AG09319 (cell line): ENCODE measurements at regions not wholly inside any gene's neighbourhood (a gene's known extent, or its start where the extent isn't known, plus 50 kb on each side); places are given as distances from the start of the nearest gene placed in this dataset.

Experiments used
- DNase-seq: peaks from one replicate; pipeline ENCODE4 v3.0.0-alpha.2; 2010; ENCODE audit warnings: low read depth; ENCODE audit errors: extremely low read depth
- CTCF ChIP-seq: IDR thresholded peaks from 2 replicates; pipeline ENCODE4 v1.5.1; 2011; ENCODE audit warnings: low read depth, mild to moderate bottlenecking, inconsistent platforms, low read length, moderate library complexity

- no peak for DNase-seq
- no peak for TF ChIP-seq CTCF
These were observed 186.2 kb upstream of the TBC1D5 start for GRCh38 chr3:17928502-17929145.

GRCh38 chr3:17927036-17927435, 184.6 kb upstream of the TBC1D5 start:
- DNase-seq: no peak
- no peak for TF ChIP-seq CTCF

GRCh38 chr3:17915341-17915740, 172.9 kb upstream of the TBC1D5 start:
- no peak for DNase-seq
- no peak for TF ChIP-seq CTCF

DNA sequence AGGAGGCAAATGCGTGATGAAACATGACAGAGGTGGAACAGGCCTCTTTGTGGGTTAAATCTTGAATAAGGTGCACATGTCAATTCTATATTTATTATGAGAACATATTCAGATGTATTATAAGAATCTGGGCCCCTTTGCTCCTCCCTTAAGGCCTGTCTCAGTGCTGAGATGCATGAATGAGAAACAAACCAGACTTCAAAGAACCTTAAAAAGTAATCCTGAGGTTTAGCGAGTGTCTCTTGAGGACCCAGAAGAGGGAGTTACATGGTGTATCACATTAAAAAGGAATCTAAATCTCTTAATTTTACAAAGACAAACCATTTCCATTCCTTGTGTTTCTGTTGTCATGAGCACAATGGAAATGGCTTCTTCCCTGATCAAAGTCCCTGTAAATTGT, 170.9 kb upstream of the TBC1D5 start:
- DNase-seq: no peak
- no peak for TF ChIP-seq CTCF

GRCh38 chr3:17911986-17912760, 169.7 kb upstream of the TBC1D5 start:
- DNase-seq: no peak
- no peak for TF ChIP-seq CTCF

DNA sequence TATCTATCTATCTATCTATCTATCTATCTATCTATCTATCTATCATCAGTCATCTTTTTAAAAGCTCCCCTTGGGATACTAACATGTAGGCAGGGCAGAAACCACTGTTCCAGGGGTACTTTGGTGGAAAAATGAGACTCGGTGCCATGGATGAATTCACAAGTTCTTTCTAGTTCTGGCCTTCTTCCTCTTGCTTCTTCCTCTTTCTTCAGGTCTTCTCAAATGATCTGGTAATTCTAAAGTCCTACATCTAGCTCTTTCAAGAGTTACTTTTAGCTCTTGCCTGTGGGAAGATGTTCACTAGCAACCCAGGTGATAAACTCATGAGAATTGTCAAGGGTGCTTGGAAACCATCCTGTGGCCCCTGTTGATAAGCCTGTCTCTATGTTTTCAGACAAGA, 168.5 kb upstream of the TBC1D5 start:
- DNase-seq: no peak
- TF ChIP-seq CTCF: no peak

DNA sequence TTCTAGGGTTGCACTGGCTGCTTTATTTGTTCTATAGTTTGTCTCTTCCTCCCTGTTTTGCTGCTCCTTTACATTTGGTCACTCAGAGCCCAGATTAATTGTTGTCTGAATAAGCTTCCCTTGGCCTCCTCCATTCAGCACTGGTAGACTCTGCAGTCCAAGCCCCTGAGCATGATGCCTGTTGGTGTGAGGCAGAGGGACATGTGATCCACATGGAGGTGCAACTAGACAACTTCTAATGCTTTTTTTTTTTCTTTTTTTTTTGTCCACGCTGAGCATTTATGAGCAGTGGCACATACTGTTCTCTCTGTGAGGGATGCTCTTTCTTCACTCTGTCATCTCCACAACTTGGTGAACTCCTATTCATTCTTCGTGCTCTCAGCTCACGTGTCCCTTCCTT, 167.3 kb upstream of the TBC1D5 start:
- no peak for DNase-seq
- TF ChIP-seq CTCF: no peak
